CD4-positive, CD25-positive, alpha-beta regulatory T cell (primary cell): ENCODE measurements at regions not wholly inside any gene's neighbourhood (a gene's known extent, or its start where the extent isn't known, plus 50 kb on each side); places are given as distances from the start of the nearest gene placed in this dataset.
"Not testable (repeated sequence)": the region's sequence is repeated elsewhere in the genome, so short reads cannot be mapped to it uniquely, and the experiment has no call there.

Experiments used
- ATAC-seq, 2 donors: fragments of 150-1000 bp; cut with Tn5 transposase; one replicate each; pipeline ENCODE4 v1.10.0; 2021; ENCODE audit warnings: low read depth in 2 of 2, moderate number of reproducible peaks in 2 of 2, moderate library complexity in 1 of 2
- DNase-seq, 3 donors: peaks; one replicate each; pipeline versions ENCODE4 v3.0.0 to v3.0.0-alpha.2; 2012 to 2022; ENCODE audit warnings: mixed read lengths in 1 of 3
- H3K27ac ChIP-seq: one replicate; pipeline ENCODE4 v1.7.0; 2013; ENCODE audit warnings: mild to moderate bottlenecking, low read length; ENCODE audit not compliant: insufficient read depth, poor library complexity, severe bottlenecking
- H3K27me3 ChIP-seq: one replicate; pipeline ENCODE4 v1.7.0; 2013; ENCODE audit warnings: low read length; ENCODE audit not compliant: control insufficient read depth, insufficient read depth
- H3K36me3 ChIP-seq: one replicate; pipeline ENCODE4 v1.7.0; 2013; ENCODE audit warnings: mild to moderate bottlenecking, low read length, moderate library complexity; ENCODE audit not compliant: control insufficient read depth, insufficient read depth
- H3K4me1 ChIP-seq: 2 replicates; pipeline ENCODE4 v1.7.0; 2013; ENCODE audit warnings: mild to moderate bottlenecking, low read length; ENCODE audit not compliant: insufficient read depth, control insufficient read depth, poor library complexity, severe bottlenecking
- H3K4me3 ChIP-seq: one replicate; pipeline ENCODE4 v1.7.0; 2013; ENCODE audit warnings: low read depth, mild to moderate bottlenecking, low read length, moderate library complexity
- H3K9me3 ChIP-seq, 2 experiments: 1 replicate in 1 of 2; 2 replicates in 1 of 2; pipeline ENCODE4 v1.7.0; 2013; ENCODE audit warnings: low read length in 2 of 2, mild to moderate bottlenecking in 1 of 2, moderate library complexity in 1 of 2; ENCODE audit not compliant: control insufficient read depth in 2 of 2
- H3K27ac Mint-ChIP-seq, 3 donors: one replicate each; pipeline ENCODE4 v1.8.0; 2020 to 2022; ENCODE audit warnings: mild to moderate bottlenecking in 3 of 3, mixed read lengths in 3 of 3, moderate library complexity in 2 of 3
- H3K27me3 Mint-ChIP-seq: one replicate; pipeline ENCODE4 v1.8.0; 2022; ENCODE audit warnings: mild to moderate bottlenecking, mixed read lengths
- H3K36me3 Mint-ChIP-seq: one replicate; pipeline ENCODE4 v1.8.0; 2020; ENCODE audit warnings: mixed read lengths
- H3K4me1 Mint-ChIP-seq, 4 donors: one replicate each; pipeline ENCODE4 v1.8.0; 2020 to 2022; ENCODE audit warnings: mixed read lengths in 4 of 4, mild to moderate bottlenecking in 1 of 4
- H3K4me3 Mint-ChIP-seq, 4 donors: one replicate each; pipeline ENCODE4 v1.8.0; 2020 to 2022; ENCODE audit warnings: mild to moderate bottlenecking in 4 of 4, mixed read lengths in 4 of 4, moderate library complexity in 3 of 4
- H3K9me3 Mint-ChIP-seq, 7 donors: one replicate each; pipeline ENCODE4 v1.8.0; 2020 to 2022; ENCODE audit warnings: mixed read lengths in 7 of 7, mild to moderate bottlenecking in 3 of 7, moderate library complexity in 2 of 7

GRCh38 chrX:27156921-27157320 lies 306.2 kb downstream of the PPP4R3C start:
- DNase-seq, H3K27me3 Mint-ChIP-seq, ATAC-seq, H3K4me3 ChIP-seq, H3K27me3 ChIP-seq, H3K4me1 ChIP-seq, H3K36me3 ChIP-seq, H3K36me3 Mint-ChIP-seq, H3K4me1 Mint-ChIP-seq, H3K9me3 Mint-ChIP-seq, H3K27ac Mint-ChIP-seq, H3K4me3 Mint-ChIP-seq, H3K9me3 ChIP-seq, H3K27ac ChIP-seq: not testable (repeated sequence)

DNA sequence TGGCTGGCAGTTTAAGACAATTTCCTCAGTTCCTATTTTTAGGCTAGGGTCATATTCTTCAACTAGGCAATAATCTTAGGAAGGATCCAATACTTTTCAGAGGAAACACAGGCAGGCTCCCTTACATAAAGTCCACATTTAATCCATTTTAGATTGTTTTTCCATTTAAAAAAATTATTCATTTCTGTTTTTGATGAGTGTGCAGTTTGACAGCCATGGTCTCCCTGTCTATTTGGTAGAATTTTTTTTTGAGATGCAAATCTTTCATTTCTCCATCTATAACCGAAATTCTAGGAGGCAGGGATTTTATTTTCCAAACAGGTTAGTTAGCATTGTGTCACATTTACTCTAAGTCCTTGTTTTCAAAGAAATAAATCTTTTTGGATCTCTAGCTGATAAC lies 326.8 kb downstream of the PPP4R3C start:
- H3K27ac ChIP-seq: no peak overlapping the region
- no peak overlapping the region for H3K4me3 Mint-ChIP-seq
- no peaks in the 10 kb centered on the region for H3K9me3 ChIP-seq
- H3K4me3 ChIP-seq: no peak overlapping the region
- no peaks in the 10 kb centered on the region for H3K27me3 ChIP-seq
- H3K4me1 ChIP-seq: no peaks in the 10 kb centered on the region
- no peak overlapping the region for H3K27ac Mint-ChIP-seq
- ATAC-seq (no peak), DNase-seq (no peak)
- peaks cover 0 to 10% (median 1%) of the 10 kb centered on the region in 7 donors for H3K9me3 Mint-ChIP-seq
- H3K27me3 Mint-ChIP-seq: no peaks in the 10 kb centered on the region
- H3K4me1 Mint-ChIP-seq: no peaks in the 10 kb centered on the region
- H3K36me3 Mint-ChIP-seq: no peaks in the 10 kb centered on the region
- no peaks in the 10 kb centered on the region for H3K36me3 ChIP-seq

GRCh38 chrX:27132862-27133261 lies 330.3 kb downstream of the PPP4R3C start:
- Histone ChIP-seq H3K4me1 (no peaks in the 10 kb centered on the region), H3K4me3 (no peak overlapping the region), H3K27me3 (no peaks in the 10 kb centered on the region), H3K27ac (no peak overlapping the region), H3K9me3 (no peaks in the 10 kb centered on the region), H3K36me3 (no peaks in the 10 kb centered on the region)
- ATAC-seq (no peak), DNase-seq (no peak)
- H3K27ac Mint-ChIP-seq: no peak overlapping the region
- H3K4me1 Mint-ChIP-seq: no peaks in the 10 kb centered on the region
- no peak overlapping the region for H3K4me3 Mint-ChIP-seq
- peaks cover 0 to 10% (median 3%) of the 10 kb centered on the region in 7 donors for H3K9me3 Mint-ChIP-seq
- no peaks in the 10 kb centered on the region for H3K36me3 Mint-ChIP-seq
- H3K27me3 Mint-ChIP-seq: no peaks in the 10 kb centered on the region

DNA sequence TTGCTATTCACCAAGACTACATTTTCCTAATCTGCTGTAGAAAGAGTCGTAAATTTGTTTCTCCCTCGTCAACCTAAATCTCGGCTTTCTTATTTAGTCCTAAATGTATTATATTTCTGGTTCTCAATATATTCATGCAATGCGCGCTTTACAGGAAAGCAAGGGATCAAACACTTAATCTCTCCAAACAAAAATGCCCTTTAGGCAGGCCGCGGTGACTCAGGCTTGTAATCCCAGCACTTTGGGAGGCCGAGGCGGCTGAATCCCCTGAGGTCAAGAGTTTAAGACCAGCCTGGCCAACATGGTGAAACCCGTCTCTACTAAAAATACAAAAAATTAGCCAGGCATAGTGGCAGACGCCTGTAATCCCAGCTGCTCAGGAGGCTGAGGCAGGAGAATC lies 376.0 kb downstream of the PPP4R3C start:
- ATAC-seq, H3K36me3 ChIP-seq, H3K4me3 ChIP-seq, H3K27me3 Mint-ChIP-seq, DNase-seq, H3K36me3 Mint-ChIP-seq, H3K9me3 Mint-ChIP-seq, H3K27me3 ChIP-seq, H3K4me3 Mint-ChIP-seq, H3K9me3 ChIP-seq, H3K4me1 ChIP-seq, H3K4me1 Mint-ChIP-seq, H3K27ac ChIP-seq, H3K27ac Mint-ChIP-seq: not testable (repeated sequence)

DNA sequence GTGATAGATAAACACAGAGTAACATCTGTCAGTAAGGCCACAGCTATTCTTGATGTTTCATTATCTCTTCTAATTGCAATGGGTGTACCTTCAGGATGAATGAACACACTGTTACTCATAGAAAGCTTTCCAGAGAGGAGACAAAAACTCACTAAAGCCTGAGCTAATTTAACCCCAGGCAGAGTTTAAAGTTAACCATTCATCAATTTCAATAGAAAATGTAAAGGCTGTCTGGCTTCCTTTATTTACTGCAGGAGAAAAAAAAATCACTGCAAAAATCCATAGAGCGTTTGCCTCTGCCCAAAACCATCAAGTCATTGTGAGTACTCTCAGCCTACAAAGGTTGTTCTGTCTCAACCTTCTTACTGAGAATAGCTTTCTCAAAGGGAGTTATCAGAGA lies 376.9 kb downstream of the PPP4R3C start:
- no peaks in the 10 kb centered on the region for H3K9me3 ChIP-seq
- no peaks in the 10 kb centered on the region for H3K27me3 ChIP-seq
- ATAC-seq (no peak), DNase-seq (no peak)
- H3K36me3 ChIP-seq: no peaks in the 10 kb centered on the region
- H3K36me3 Mint-ChIP-seq: no peaks in the 10 kb centered on the region
- no peak overlapping the region for H3K27ac ChIP-seq
- H3K4me1 Mint-ChIP-seq: no peaks in the 10 kb centered on the region
- no peaks in the 10 kb centered on the region for H3K27me3 Mint-ChIP-seq
- H3K4me3 Mint-ChIP-seq: no peak overlapping the region
- no peak overlapping the region for H3K27ac Mint-ChIP-seq
- no peaks in the 10 kb centered on the region for H3K9me3 Mint-ChIP-seq
- no peak overlapping the region for H3K4me3 ChIP-seq
- H3K4me1 ChIP-seq: no peaks in the 10 kb centered on the region

DNA sequence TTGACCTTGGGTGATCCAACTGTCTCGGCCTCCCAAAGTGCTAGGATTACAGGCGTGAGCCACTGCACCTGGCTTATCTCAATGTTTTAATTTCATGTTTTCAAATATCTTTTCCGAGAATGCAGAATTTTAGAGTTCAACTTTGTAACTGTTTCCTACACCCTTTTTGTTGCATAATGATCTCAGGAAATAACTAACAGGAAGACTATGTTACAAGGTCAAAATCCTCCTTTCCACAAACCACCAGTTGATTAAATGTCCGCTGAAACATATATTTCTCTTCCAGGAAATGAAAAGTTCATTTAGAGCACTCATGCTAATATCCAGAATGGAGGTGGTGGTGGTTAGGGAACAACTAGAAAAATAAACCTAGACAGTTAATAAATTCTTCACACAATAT lies 377.8 kb downstream of the PPP4R3C start:
- no peaks in the 10 kb centered on the region for H3K27me3 Mint-ChIP-seq
- ATAC-seq: no peak
- H3K27ac Mint-ChIP-seq: no peak overlapping the region
- H3K4me1 Mint-ChIP-seq: no peaks in the 10 kb centered on the region
- Histone ChIP-seq H3K4me3 (no peak overlapping the region), H3K27ac (no peak overlapping the region), H3K27me3 (no peaks in the 10 kb centered on the region), H3K4me1 (no peaks in the 10 kb centered on the region), H3K36me3 (no peaks in the 10 kb centered on the region), H3K9me3 (no peaks in the 10 kb centered on the region)
- DNase-seq: no peak
- H3K4me3 Mint-ChIP-seq: no peak overlapping the region
- no peaks in the 10 kb centered on the region for H3K9me3 Mint-ChIP-seq
- H3K36me3 Mint-ChIP-seq: no peaks in the 10 kb centered on the region

GRCh38 chrX:27078371-27078770 lies 384.8 kb downstream of the PPP4R3C start:
- H3K36me3 ChIP-seq: no peaks in the 10 kb centered on the region
- no peaks in the 10 kb centered on the region for H3K4me1 Mint-ChIP-seq
- no peak overlapping the region for H3K27ac Mint-ChIP-seq
- H3K4me3 ChIP-seq: no peak overlapping the region
- H3K4me3 Mint-ChIP-seq: no peak overlapping the region
- H3K9me3 Mint-ChIP-seq: peaks cover 0 to 6% (median 0%) of the 10 kb centered on the region in 7 donors
- ATAC-seq (no peak), DNase-seq (no peak)
- no peak overlapping the region for H3K27ac ChIP-seq
- no peaks in the 10 kb centered on the region for H3K4me1 ChIP-seq
- H3K27me3 ChIP-seq: no peaks in the 10 kb centered on the region
- H3K27me3 Mint-ChIP-seq: no peaks in the 10 kb centered on the region
- no peaks in the 10 kb centered on the region for H3K36me3 Mint-ChIP-seq
- peaks cover 0 to 3% of the 10 kb centered on the region in 2 experiments for H3K9me3 ChIP-seq

GRCh38 chrX:27057883-27058282 lies 405.3 kb downstream of the PPP4R3C start:
- Mint-ChIP-seq H3K9me3 (peaks cover 0 to 5% (median 3%) of the 10 kb centered on the region in 7 donors), H3K4me3 (no peak overlapping the region), H3K4me1 (no peaks in the 10 kb centered on the region), H3K36me3 (no peaks in the 10 kb centered on the region), H3K27me3 (no peaks in the 10 kb centered on the region), H3K27ac (peak overlapping the region in 1 of 3 donors; percentile 56)
- no peak for DNase-seq
- H3K27ac ChIP-seq: no peak overlapping the region
- no peaks in the 10 kb centered on the region for H3K4me1 ChIP-seq
- H3K4me3 ChIP-seq: no peak overlapping the region
- H3K27me3 ChIP-seq: no peaks in the 10 kb centered on the region
- H3K36me3 ChIP-seq: no peaks in the 10 kb centered on the region
- H3K9me3 ChIP-seq: no peaks in the 10 kb centered on the region
- ATAC-seq: no peak
